H9 (cell line): ENCODE measurements at regions not wholly inside any gene's neighbourhood (a gene's known extent, or its start where the extent isn't known, plus 50 kb on each side); places are given as distances from the start of the nearest gene placed in this dataset.

Experiments
- DNase-seq: peaks from one replicate; pipeline ENCODE4 v3.0.0-alpha.2; 2017
- H2AFZ ChIP-seq: one replicate; pipeline ENCODE4 v1.6.1; 2013; ENCODE audit warnings: mild to moderate bottlenecking, low read length, control low read depth, moderate library complexity
- H2AK5ac ChIP-seq: 2 replicates; pipeline ENCODE4 v1.6.1; 2013; ENCODE audit warnings: low read length, control low read depth, mixed read lengths; ENCODE audit not compliant: insufficient read length
- H2BK120ac ChIP-seq: one replicate; pipeline ENCODE4 v1.6.1; 2013; ENCODE audit warnings: low read depth, mild to moderate bottlenecking, low read length, control low read depth, inconsistent platforms; ENCODE audit not compliant: poor library complexity, severe bottlenecking
- H2BK12ac ChIP-seq: 2 replicates; pipeline ENCODE4 v1.6.1; 2013; ENCODE audit warnings: low read length, control low read depth, mixed read lengths, low read depth; ENCODE audit not compliant: insufficient read length
- H2BK15ac ChIP-seq: 2 replicates; pipeline ENCODE4 v1.6.1; 2013; ENCODE audit warnings: low read depth, low read length, control low read depth
- H2BK20ac ChIP-seq: one replicate; pipeline ENCODE4 v1.6.1; 2013; ENCODE audit warnings: low read depth, mild to moderate bottlenecking, low read length, control low read depth, inconsistent platforms; ENCODE audit not compliant: poor library complexity, severe bottlenecking
- H2BK5ac ChIP-seq: 2 replicates; pipeline ENCODE4 v1.6.1; 2013; ENCODE audit warnings: low read length, control low read depth, mixed read lengths; ENCODE audit not compliant: insufficient read length
- H3K14ac ChIP-seq: 2 replicates; pipeline ENCODE4 v1.6.1; 2013; ENCODE audit warnings: low read length, control low read depth; ENCODE audit not compliant: insufficient read depth
- H3K18ac ChIP-seq: 2 replicates; pipeline ENCODE4 v1.6.1; 2013; ENCODE audit warnings: low read depth, mild to moderate bottlenecking, mixed read lengths, low read length, control low read depth; ENCODE audit not compliant: insufficient read length
- H3K23ac ChIP-seq: 2 replicates; pipeline ENCODE4 v1.6.1; 2013; ENCODE audit warnings: low read length, control low read depth, mixed read lengths, low read depth; ENCODE audit not compliant: insufficient read length
- H3K23me2 ChIP-seq: 2 replicates; pipeline ENCODE4 v1.6.1; 2013; ENCODE audit warnings: low read depth, mild to moderate bottlenecking, mixed read lengths, low read length, control low read depth; ENCODE audit not compliant: insufficient read length, poor library complexity, severe bottlenecking
- H3K27ac ChIP-seq: 2 replicates; pipeline ENCODE4 v1.5.1; 2013; ENCODE audit warnings: low read length, control low read depth, mixed read lengths, low read depth; ENCODE audit not compliant: insufficient read length
- H3K27me3 ChIP-seq: 2 replicates; pipeline ENCODE4 v1.6.1; 2013; ENCODE audit warnings: low read length, control low read depth, inconsistent platforms; ENCODE audit not compliant: insufficient read depth
- H3K4ac ChIP-seq: 2 replicates; pipeline ENCODE4 v1.6.1; 2013; ENCODE audit warnings: low read depth, mild to moderate bottlenecking, control low read depth, inconsistent platforms, low read length, moderate library complexity
- H3K4me1 ChIP-seq: 2 replicates; pipeline ENCODE4 v1.6.1; 2013; ENCODE audit warnings: low read length, control low read depth, inconsistent platforms; ENCODE audit not compliant: insufficient read depth
- H3K4me2 ChIP-seq: 2 replicates; pipeline ENCODE4 v1.6.1; 2013; ENCODE audit warnings: low read length, control low read depth, mixed read lengths; ENCODE audit not compliant: insufficient read length, insufficient read depth
- H3K56ac ChIP-seq: 2 replicates; pipeline ENCODE4 v1.6.1; 2013; ENCODE audit warnings: low read depth, mild to moderate bottlenecking, mixed read lengths, low read length, control low read depth; ENCODE audit not compliant: insufficient read length
- H3K79me1 ChIP-seq: 2 replicates; pipeline ENCODE4 v1.6.1; 2013; ENCODE audit warnings: low read depth, mild to moderate bottlenecking, moderate library complexity, low read length, control low read depth, inconsistent platforms; ENCODE audit not compliant: insufficient read depth, poor library complexity, severe bottlenecking
- H3K79me2 ChIP-seq: 2 replicates; pipeline ENCODE4 v1.6.1; 2013; ENCODE audit warnings: low read length, control low read depth, inconsistent platforms; ENCODE audit not compliant: insufficient read depth
- H3K9ac ChIP-seq: 2 replicates; pipeline ENCODE4 v1.6.1; 2013; ENCODE audit warnings: low read length, control low read depth, mixed read lengths; ENCODE audit not compliant: insufficient read length; ENCODE audit errors: extremely low read depth
- H3K9me3 ChIP-seq: one replicate; pipeline ENCODE4 v1.6.1; 2013; ENCODE audit warnings: low read depth, low read length, inconsistent platforms; ENCODE audit not compliant: control insufficient read depth
- H3T11ph ChIP-seq: one replicate; pipeline ENCODE4 v1.6.1; 2013; ENCODE audit warnings: mild to moderate bottlenecking, low read length, control low read depth, inconsistent platforms
- H4K20me1 ChIP-seq: one replicate; pipeline ENCODE4 v1.6.1; 2013; ENCODE audit not compliant: control insufficient read depth, insufficient read length, insufficient read depth
- H4K5ac ChIP-seq: 2 replicates; pipeline ENCODE4 v1.6.1; 2013; ENCODE audit warnings: low read depth, mild to moderate bottlenecking, mixed read lengths, low read length, control low read depth; ENCODE audit not compliant: insufficient read length
- H4K8ac ChIP-seq: replicated peaks from 2 replicates; pipeline ENCODE4 v1.6.1; 2013; ENCODE audit warnings: low read length, control low read depth, mixed read lengths, low read depth; ENCODE audit not compliant: insufficient read length
- H4K91ac ChIP-seq: 2 replicates; pipeline ENCODE4 v1.6.1; 2013; ENCODE audit warnings: low read depth, mild to moderate bottlenecking, moderate library complexity, mixed read lengths, low read length, control low read depth; ENCODE audit not compliant: insufficient read length
- H3K27ac Mint-ChIP-seq, 3 experiments: 2 replicates in 2 of 3; 3 replicates in 1 of 3; pipeline ENCODE4 v1.8.0; 2020 to 2021; ENCODE audit warnings: mixed read lengths in 3 of 3, mild to moderate bottlenecking in 1 of 3, moderate library complexity in 1 of 3
- H3K27me3 Mint-ChIP-seq: 2 replicates; pipeline ENCODE4 v1.8.0; 2021; ENCODE audit warnings: low read depth, mild to moderate bottlenecking, moderate library complexity, mixed read lengths
- H3K36me3 Mint-ChIP-seq, 3 experiments: 2 replicates in 2 of 3; 3 replicates in 1 of 3; pipeline ENCODE4 v1.8.0; 2020 to 2021; ENCODE audit warnings: low read depth in 3 of 3, mixed read lengths in 3 of 3; ENCODE audit not compliant: insufficient read depth in 1 of 3
- H3K4me1 Mint-ChIP-seq, 2 experiments: 2 replicates each; pipeline ENCODE4 v1.8.0; 2020; ENCODE audit warnings: mixed read lengths in 2 of 2
- H3K4me3 Mint-ChIP-seq, 2 experiments: 2 replicates in 1 of 2; 3 replicates in 1 of 2; pipeline ENCODE4 v1.8.0; 2020 to 2021; ENCODE audit warnings: mild to moderate bottlenecking in 2 of 2, mixed read lengths in 2 of 2, moderate library complexity in 1 of 2
- H3K9me3 Mint-ChIP-seq, 2 experiments: 2 replicates in 1 of 2; 3 replicates in 1 of 2; pipeline ENCODE4 v1.8.0; 2020; ENCODE audit warnings: mild to moderate bottlenecking in 2 of 2, mixed read lengths in 2 of 2, moderate library complexity in 1 of 2
- CTCF ChIP-seq: fragments of 200-600 bp; sonication (generic); conservative IDR thresholded peaks from 3 replicates; pipeline ENCODE4 v1.8.0; 2021; ENCODE audit warnings: antibody characterized with exemption, mild to moderate bottlenecking
- WGBS: extraction: QIAGEN DNeasy Blood & Tissue Kit; methylation state at CpG from one replicate; pipeline ENCODE4 v1.1.7; 2013; ENCODE audit warnings: missing lambda C conversion rate, low lambda C conversion rate, mixed read lengths; ENCODE audit not compliant: insufficient read length; ENCODE audit errors: extremely low coverage; 5-methylcytosine and 5-hydroxymethylcytosine counted together

DNA sequence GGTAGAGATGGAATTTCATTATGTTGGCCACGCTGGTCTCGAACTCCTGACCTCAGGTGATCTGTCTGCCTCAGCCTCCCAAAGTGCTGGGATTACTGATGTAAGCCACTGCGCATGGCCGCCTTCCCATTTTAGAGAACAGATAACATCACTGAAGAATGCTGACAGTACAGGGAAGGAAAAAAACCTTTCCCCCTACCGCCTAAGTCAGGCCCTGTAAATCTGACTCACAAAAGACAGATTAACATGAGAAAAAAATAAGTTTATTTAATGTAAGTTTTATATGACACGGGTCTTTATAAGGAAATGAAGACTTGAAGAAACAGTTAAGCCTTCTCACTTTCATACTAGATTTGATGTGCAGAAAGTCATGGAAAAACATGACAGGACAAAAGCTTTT, 227.2 kb upstream of the ZNF608 start:
- H4K91ac ChIP-seq, result no peak overlapping the region
- H3K4ac ChIP-seq, result no peak overlapping the region
- H3K79me2 ChIP-seq, result no peaks in the 10 kb centered on the region
- peaks cover 20 to 28% of the 10 kb centered on the region in 2 experiments for H3K9me3 Mint-ChIP-seq
- no peak overlapping the region for H3K23ac ChIP-seq
- H3K4me3 Mint-ChIP-seq, result no peak overlapping the region; a peak in 1 of 5 replicates
- H3K4me1 ChIP-seq, result peaks cover 1% of the 10 kb centered on the region; the same call in 1 of the 2 replicates
- H4K20me1 ChIP-seq, result no peaks in the 10 kb centered on the region
- no peak for TF ChIP-seq CTCF
- H3K27ac ChIP-seq, result no peak overlapping the region
- no peak overlapping the region for H2BK12ac ChIP-seq
- no CpG with 5 or more reads among the region's 6 CpGs for WGBS
- H2BK15ac ChIP-seq, result no peak overlapping the region
- H3K23me2 ChIP-seq, result no peaks in the 10 kb centered on the region
- no peak overlapping the region for H4K5ac ChIP-seq
- H3T11ph ChIP-seq, result no peak overlapping the region
- H3K4me1 Mint-ChIP-seq, result peaks cover 30 to 31% of the 10 kb centered on the region in 2 experiments
- no peaks in the 10 kb centered on the region for H3K79me1 ChIP-seq
- H2AK5ac ChIP-seq, result no peak overlapping the region
- H2AFZ ChIP-seq, result no peak overlapping the region
- no peak overlapping the region for H3K18ac ChIP-seq
- no peaks in the 10 kb centered on the region for H3K9me3 ChIP-seq
- H2BK20ac ChIP-seq, result no peak overlapping the region
- DNase-seq, result no peak
- no peak overlapping the region for H3K56ac ChIP-seq
- no peak overlapping the region for H2BK5ac ChIP-seq
- no peak overlapping the region for H2BK120ac ChIP-seq
- H4K8ac ChIP-seq, result no peak overlapping the region
- H3K14ac ChIP-seq, result no peak overlapping the region
- H3K9ac ChIP-seq, result no peak overlapping the region
- peaks cover 19 to 30% (median 21%) of the 10 kb centered on the region in 3 experiments for H3K36me3 Mint-ChIP-seq
- no peaks in the 10 kb centered on the region for H3K27me3 ChIP-seq
- peak overlapping the region; percentile 44 to 80 (median 49); a peak in 4 of 7 replicates for H3K27ac Mint-ChIP-seq
- no peaks in the 10 kb centered on the region for H3K27me3 Mint-ChIP-seq
- no peak overlapping the region for H3K4me2 ChIP-seq
